Hepatocyte (in vitro differentiated cells): ENCODE measurements at regions not wholly inside any gene's neighbourhood (a gene's known extent, or its start where the extent isn't known, plus 50 kb on each side); places are given as distances from the start of the nearest gene placed in this dataset.

Experiments used
- DNase-seq: peaks from one replicate; pipeline ENCODE4 v3.0.0-alpha.2; 2016; ENCODE audit warnings: low spot score
- H2AFZ ChIP-seq: fragments of 200-600 bp; sonication (generic); 2 replicates; pipeline ENCODE4 v1.6.0; 2016; ENCODE audit warnings: antibody characterized with exemption, mild to moderate bottlenecking
- H3K27ac ChIP-seq: fragments of 200-600 bp; sonication (generic); 2 replicates; pipeline ENCODE4 v1.5.1; 2016; ENCODE audit warnings: mild to moderate bottlenecking
- H3K27me3 ChIP-seq: fragments of 200-600 bp; sonication (generic); 2 replicates; pipeline ENCODE4 v1.6.1; 2016
- H3K36me3 ChIP-seq: fragments of 200-600 bp; sonication (generic); replicated peaks from 2 replicates; pipeline ENCODE4 v1.5.1; 2016; ENCODE audit warnings: low read depth; ENCODE audit not compliant: insufficient read depth
- H3K4me1 ChIP-seq: fragments of 200-600 bp; sonication (generic); 2 replicates; pipeline ENCODE4 v1.5.1; 2016; ENCODE audit warnings: mild to moderate bottlenecking, moderate library complexity; ENCODE audit not compliant: insufficient read depth
- H3K4me2 ChIP-seq: fragments of 200-600 bp; sonication (generic); 2 replicates; pipeline ENCODE4 v1.6.0; 2016
- H3K4me3 ChIP-seq: fragments of 200-600 bp; sonication (generic); 2 replicates; pipeline ENCODE4 v1.5.1; 2016; ENCODE audit warnings: mild to moderate bottlenecking
- H3K79me2 ChIP-seq: fragments of 200-600 bp; sonication (generic); 2 replicates; pipeline ENCODE4 v1.6.0; 2017; ENCODE audit warnings: mild to moderate bottlenecking
- H3K9me2 ChIP-seq: fragments of 200-600 bp; sonication (generic); replicated peaks from 2 replicates; pipeline ENCODE4 v1.6.0; 2017; ENCODE audit warnings: mild to moderate bottlenecking; ENCODE audit not compliant: insufficient read depth
- H3K9me3 ChIP-seq: fragments of 200-600 bp; sonication (generic); 2 replicates; pipeline ENCODE4 v1.5.1; 2016; ENCODE audit warnings: low read depth, mild to moderate bottlenecking
- H4K20me1 ChIP-seq: fragments of 200-600 bp; sonication (generic); 2 replicates; pipeline ENCODE4 v1.6.0; 2016; ENCODE audit warnings: mild to moderate bottlenecking; ENCODE audit not compliant: insufficient read depth, poor library complexity, severe bottlenecking
- CTCF ChIP-seq: fragments of 200-600 bp; sonication (generic); IDR thresholded peaks from 2 replicates; pipeline ENCODE4 v1.5.1; 2016; ENCODE audit warnings: antibody characterized with exemption, mild to moderate bottlenecking; ENCODE audit not compliant: poor library complexity
- EZH2 ChIP-seq: fragments of 200-600 bp; sonication (generic); IDR thresholded peaks from 2 replicates; pipeline ENCODE4 v1.6.1; 2016; ENCODE audit warnings: antibody characterized with exemption, mild to moderate bottlenecking, borderline replicate concordance
- EZH2phosphoT487 ChIP-seq: fragments of 200-600 bp; sonication (generic); IDR thresholded peaks from one replicate; pipeline ENCODE4 v1.6.1; 2018; ENCODE audit warnings: antibody characterized with exemption, mild to moderate bottlenecking, low read depth, moderate library complexity; ENCODE audit not compliant: unreplicated experiment, severe bottlenecking
- WGBS: methylation state at CpG from one replicate; pipeline ENCODE4 v1.1.6; 2016; ENCODE audit warnings: low lambda C conversion rate; ENCODE audit errors: missing lambda C conversion rate; 5-methylcytosine and 5-hydroxymethylcytosine counted together

GRCh38 chr6:156126535-156126934, 650.6 kb upstream of the ARID1B start:
- Histone ChIP-seq H4K20me1 (no peaks in the 10 kb centered on the region), H3K4me3 (no peak overlapping the region), H3K9me2 (no peaks in the 10 kb centered on the region), H3K9me3 (no peaks in the 10 kb centered on the region), H3K4me2 (no peak overlapping the region), H3K79me2 (no peaks in the 10 kb centered on the region), H3K27ac (no peak overlapping the region), H3K36me3 (no peaks in the 10 kb centered on the region), H3K27me3 (no peaks in the 10 kb centered on the region), H3K4me1 (no peaks in the 10 kb centered on the region), H2AFZ (no peak overlapping the region)
- 68% methylated on average over 5 of the region's 5 CpGs for WGBS
- DNase-seq, result no peak
- no peak for TF ChIP-seq EZH2phosphoT487
- no peak for TF ChIP-seq CTCF
- no peak for TF ChIP-seq EZH2

GRCh38 chr6:156125844-156126243, 651.3 kb upstream of the ARID1B start:
- no peak for TF ChIP-seq EZH2phosphoT487
- TF ChIP-seq EZH2, result no peak
- TF ChIP-seq CTCF, result no peak
- WGBS, result 83% methylated on average over 2 of the region's 2 CpGs

GRCh38 chr6:156123731-156124130, 653.4 kb upstream of the ARID1B start:
- no peaks in the 10 kb centered on the region for H3K9me2 ChIP-seq
- no peak overlapping the region for H3K4me2 ChIP-seq
- H3K4me1 ChIP-seq, result no peaks in the 10 kb centered on the region
- DNase-seq, result no peak
- no peaks in the 10 kb centered on the region for H4K20me1 ChIP-seq
- H3K9me3 ChIP-seq, result no peaks in the 10 kb centered on the region
- TF ChIP-seq CTCF (no peak), EZH2 (no peak), EZH2phosphoT487 (no peak)
- H2AFZ ChIP-seq, result no peak overlapping the region
- H3K4me3 ChIP-seq, result no peak overlapping the region
- no peak overlapping the region for H3K27ac ChIP-seq
- H3K79me2 ChIP-seq, result no peaks in the 10 kb centered on the region
- 84% methylated on average over 5 of the region's 5 CpGs for WGBS
- H3K36me3 ChIP-seq, result no peaks in the 10 kb centered on the region
- no peaks in the 10 kb centered on the region for H3K27me3 ChIP-seq

More at GRCh38 chr6:156125844-156126243, 651.3 kb upstream of the ARID1B start:
- no peak overlapping the region for H2AFZ ChIP-seq
- no peaks in the 10 kb centered on the region for H3K9me3 ChIP-seq
- DNase-seq, result no peak
- no peaks in the 10 kb centered on the region for H3K9me2 ChIP-seq
- no peak overlapping the region for H3K27ac ChIP-seq
- no peak overlapping the region for H3K4me2 ChIP-seq
- H3K79me2 ChIP-seq, result no peaks in the 10 kb centered on the region
- no peaks in the 10 kb centered on the region for H3K36me3 ChIP-seq
- no peaks in the 10 kb centered on the region for H3K4me1 ChIP-seq
- H4K20me1 ChIP-seq, result no peaks in the 10 kb centered on the region
- H3K27me3 ChIP-seq, result no peaks in the 10 kb centered on the region
- H3K4me3 ChIP-seq, result no peak overlapping the region

GRCh38 chr6:156121973-156122372, 655.2 kb upstream of the ARID1B start:
- no peak overlapping the region for H2AFZ ChIP-seq
- no peaks in the 10 kb centered on the region for H4K20me1 ChIP-seq
- H3K9me3 ChIP-seq, result no peaks in the 10 kb centered on the region
- DNase-seq, result no peak
- no peak overlapping the region for H3K27ac ChIP-seq
- no peak overlapping the region for H3K4me3 ChIP-seq
- no peaks in the 10 kb centered on the region for H3K36me3 ChIP-seq
- no peaks in the 10 kb centered on the region for H3K4me1 ChIP-seq
- H3K79me2 ChIP-seq, result no peaks in the 10 kb centered on the region
- TF ChIP-seq CTCF, result no peak
- TF ChIP-seq EZH2, result no peak
- TF ChIP-seq EZH2phosphoT487, result no peak
- WGBS, result 81% methylated on average over 6 of the region's 6 CpGs
- H3K9me2 ChIP-seq, result no peaks in the 10 kb centered on the region
- H3K4me2 ChIP-seq, result no peak overlapping the region
- H3K27me3 ChIP-seq, result no peaks in the 10 kb centered on the region
